Uterus (tissue), 3 donors: ENCODE measurements at regions not wholly inside any gene's neighbourhood (a gene's known extent, or its start where the extent isn't known, plus 50 kb on each side); places are given as distances from the start of the nearest gene placed in this dataset.
A peak's percentile ranks its signal among the peaks of the same experiment; 100 is the strongest.

Experiments used
- DNase-seq, 2 donors: peaks; one replicate each; pipeline ENCODE4 v3.0.0-alpha.2; 2019 to 2020
- H3K27ac ChIP-seq, 2 donors: fragments of 200-600 bp; sonication (generic); 1 replicate in 1 of 2; 2 replicates in 1 of 2; pipeline ENCODE4 v1.5.1; 2016 to 2018
- H3K27me3 ChIP-seq, 2 donors: fragments of 200-600 bp; sonication (generic); one replicate each; pipeline ENCODE4 v1.5.1; 2018 to 2019; ENCODE audit warnings: control low read depth in 1 of 2
- H3K36me3 ChIP-seq, 2 donors: fragments of 200-600 bp; sonication (generic); one replicate each; pipeline ENCODE4 v1.5.1; 2019; ENCODE audit warnings: control low read depth in 1 of 2
- H3K4me1 ChIP-seq, 2 donors: fragments of 200-600 bp; sonication (generic); one replicate each; pipeline ENCODE4 v1.5.1; 2018 to 2019; ENCODE audit warnings: control low read depth in 1 of 2
- H3K4me3 ChIP-seq, 2 donors: fragments of 200-600 bp; sonication (generic); 1 replicate in 1 of 2; 2 replicates in 1 of 2; pipeline ENCODE4 v1.5.1; 2018 to 2019; ENCODE audit warnings: mild to moderate bottlenecking in 1 of 2
- H3K9me3 ChIP-seq, 2 donors: fragments of 200-600 bp; sonication (generic); one replicate each; pipeline ENCODE4 v1.5.1; 2019; ENCODE audit warnings: control low read depth in 1 of 2
- CTCF ChIP-seq, 4 experiments: fragments of 200-600 bp in 2 of 4; fragments of 450-650 bp in 2 of 4; sonication (generic) in 2 of 4; IDR thresholded peaks; one replicate each; pipeline ENCODE4 v1.5.1; 2016 to 2019; ENCODE audit warnings: antibody characterized with exemption in 4 of 4, mild to moderate bottlenecking in 2 of 4, moderate library complexity in 1 of 4
- POLR2A ChIP-seq, 2 donors: fragments of 450-650 bp; IDR thresholded peaks; one replicate each; pipeline ENCODE4 v1.6.1; 2016; ENCODE audit warnings: antibody characterized with exemption in 2 of 2, mild to moderate bottlenecking in 1 of 2, moderate library complexity in 1 of 2
- intact Hi-C: fragments of 100-400 bp; cut with DNase I; formaldehyde crosslinking; loops from one replicate; pipeline ENCODE4 v1.15.1; 2023; ENCODE audit warnings: low total_unique reads
- donor health status: DM: yes; HTN: yes; CAD: no.

- H3K9me3 ChIP-seq, result no peaks in the 10 kb centered on the region
- peak overlapping the region; percentile 76 to 81 for H3K27ac ChIP-seq
- no peak for DNase-seq
- no peaks in the 10 kb centered on the region for H3K4me1 ChIP-seq
- H3K36me3 ChIP-seq, result no peaks in the 10 kb centered on the region
- intact Hi-C loops, result no loop called here
- TF ChIP-seq CTCF (IDR thresholded peaks at IDR 0.05) (no peak), POLR2A (IDR thresholded peaks at IDR 0.05) (no peak)
- no peak overlapping the region for H3K4me3 ChIP-seq
- no peaks in the 10 kb centered on the region for H3K27me3 ChIP-seq
Measured at GRCh38 chr1:209268479-209268878, 315.0 kb upstream of the CAMK1G start.

GRCh38 chr1:209276321-209276720, 307.2 kb upstream of the CAMK1G start:
- Histone ChIP-seq H3K4me1 (no peaks in the 10 kb centered on the region), H3K4me3 (no peak overlapping the region), H3K27me3 (no peaks in the 10 kb centered on the region), H3K9me3 (no peaks in the 10 kb centered on the region), H3K27ac (no peak overlapping the region), H3K36me3 (no peaks in the 10 kb centered on the region)
- TF ChIP-seq CTCF (IDR thresholded peaks at IDR 0.05), result no peak
- no peak for TF ChIP-seq POLR2A (IDR thresholded peaks at IDR 0.05)
- intact Hi-C loops, result no loop called here
- no peak for DNase-seq

- no peaks in the 10 kb centered on the region for H3K4me1 ChIP-seq
- H3K36me3 ChIP-seq, result no peaks in the 10 kb centered on the region
- TF ChIP-seq CTCF (IDR thresholded peaks at IDR 0.05) (no peak), POLR2A (IDR thresholded peaks at IDR 0.05) (no peak)
Measured at GRCh38 chr1:209277662-209278061, 305.9 kb upstream of the CAMK1G start.

DNA sequence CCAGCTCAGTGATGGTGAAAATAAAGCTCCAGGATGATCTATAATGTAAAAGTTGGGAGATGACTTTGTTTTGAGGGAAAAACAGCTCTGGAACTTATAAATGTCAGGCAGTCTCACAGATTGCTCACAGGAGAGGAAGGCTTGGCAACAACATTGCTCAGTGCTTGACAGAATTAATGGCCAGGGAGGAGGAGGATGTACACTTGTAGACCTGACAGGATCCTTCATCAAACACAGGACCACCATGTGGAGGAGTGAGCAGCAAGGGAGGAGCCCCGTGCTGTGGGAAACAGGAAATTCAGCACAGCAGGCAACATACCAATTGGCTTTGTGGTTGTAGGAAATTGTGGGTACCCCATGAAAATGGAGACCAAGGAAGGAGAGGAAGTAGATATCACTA, 291.8 kb upstream of the CAMK1G start:
- TF ChIP-seq CTCF (IDR thresholded peaks at IDR 0.05) (no peak), POLR2A (IDR thresholded peaks at IDR 0.05) (no peak)

More at GRCh38 chr1:209277662-209278061, 305.9 kb upstream of the CAMK1G start:
- Histone ChIP-seq H3K27me3 (no peaks in the 10 kb centered on the region), H3K4me3 (no peak overlapping the region), H3K9me3 (no peaks in the 10 kb centered on the region), H3K27ac (no peak overlapping the region)
- DNase-seq, result no peak
- intact Hi-C loops, result no loop called here

DNA sequence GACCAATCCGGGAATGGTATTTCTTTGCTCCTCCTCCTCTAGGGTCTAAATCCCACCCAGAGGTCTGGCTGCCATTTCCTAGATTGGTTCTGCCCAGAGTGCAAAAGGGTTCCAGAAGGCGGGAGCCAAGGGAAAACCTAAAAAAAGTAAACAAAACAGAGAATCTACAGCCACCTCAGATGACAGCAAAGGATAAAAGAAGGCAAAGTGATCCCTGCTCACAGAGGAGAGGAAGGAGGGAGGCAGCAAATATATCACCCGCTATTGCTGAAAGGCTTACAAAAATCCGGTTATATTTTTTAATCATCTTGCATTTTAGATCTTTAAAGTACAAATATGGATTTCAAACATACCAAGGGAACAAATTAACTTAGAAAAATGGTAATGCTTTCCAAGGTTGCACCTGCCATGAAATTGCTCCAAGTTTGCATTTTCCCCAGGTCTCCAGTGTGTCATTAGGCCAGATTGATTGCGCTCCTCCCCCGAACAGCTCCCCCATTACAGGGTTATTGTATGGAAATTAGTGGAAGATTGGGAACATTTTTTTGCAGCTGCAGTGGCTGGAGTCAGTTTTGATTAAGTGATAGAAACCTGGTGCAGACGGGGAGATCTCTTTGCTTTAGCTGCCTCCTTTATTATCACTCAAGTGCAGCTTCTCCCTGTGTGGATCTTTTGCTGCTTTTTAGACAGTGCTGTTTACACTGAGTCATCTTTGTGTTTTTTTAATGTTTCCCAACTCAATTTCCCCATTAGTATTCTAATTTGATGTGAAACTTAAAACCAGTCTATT, 280.5 kb upstream of the CAMK1G start:
- Histone ChIP-seq H3K9me3 (no peaks in the 10 kb centered on the region), H3K4me1 (no peaks in the 10 kb centered on the region), H3K27me3 (no peaks in the 10 kb centered on the region), H3K36me3 (no peaks in the 10 kb centered on the region), H3K27ac (no peak overlapping the region), H3K4me3 (no peak overlapping the region)
- intact Hi-C loops, result no loop called here
- TF ChIP-seq CTCF (IDR thresholded peaks at IDR 0.05), result no peak
- TF ChIP-seq POLR2A (IDR thresholded peaks at IDR 0.05), result no peak
- DNase-seq, result no peak

More for the DNA sequence above, 291.8 kb upstream of the CAMK1G start:
- Histone ChIP-seq H3K9me3 (no peaks in the 10 kb centered on the region), H3K27ac (peak overlapping the region; percentile 36 to 60), H3K4me3 (no peak overlapping the region), H3K4me1 (no peaks in the 10 kb centered on the region), H3K27me3 (no peaks in the 10 kb centered on the region), H3K36me3 (no peaks in the 10 kb centered on the region)
- intact Hi-C loops, result no loop called here
- DNase-seq, result peak; percentile 27 to 69
